ENCODE measurements at regions not wholly inside any gene's neighbourhood (a gene's known extent, or its start where the extent isn't known, plus 50 kb on each side); places are given as distances from the start of the nearest gene placed in this dataset.

GRCh38 chr11:71176812-71177211, 75.6 kb downstream of the SHANK2 start:
- TF ChIP-seq CTCF (tag by site-specific recombination; IDR thresholded peaks at IDR 0.05) = no peak
- no peak for TF ChIP-seq ZNF510 (tag by site-specific recombination; IDR thresholded peaks at IDR 0.05; ENCODE audit: insufficient replicate concordance)
- no peak for TF ChIP-seq SP2 (tag by site-specific recombination; IDR thresholded peaks at IDR 0.05)
- no peak for TF ChIP-seq ZNF18 (tag by site-specific recombination; IDR thresholded peaks at IDR 0.05)
- no peak for TF ChIP-seq ZNF549 (tag by site-specific recombination; IDR thresholded peaks at IDR 0.05)
- TF ChIP-seq ZEB2 (tag by site-specific recombination; IDR thresholded peaks at IDR 0.05) = no peak
- no peak for TF ChIP-seq ZNF121 (tag by site-specific recombination; IDR thresholded peaks at IDR 0.05)
- TF ChIP-seq ZNF175 (tag by site-specific recombination; IDR thresholded peaks at IDR 0.05) = no peak
- no peak for TF ChIP-seq REST (tag by site-specific recombination; IDR thresholded peaks at IDR 0.05)
- no peak for TF ChIP-seq ZBTB10 (tag by site-specific recombination; IDR thresholded peaks at IDR 0.05)
- no peak for TF ChIP-seq ZBTB11 (tag by site-specific recombination; conservative IDR thresholded peaks at IDR 0.05; ENCODE audit: low read depth)

Measured in HEK293 (cell line).